Astrocyte (in vitro differentiated cells and primary cell): ENCODE measurements at regions not wholly inside any gene's neighbourhood (a gene's known extent, or its start where the extent isn't known, plus 50 kb on each side); places are given as distances from the start of the nearest gene placed in this dataset.

Experiments
- DNase-seq: peaks from one replicate; pipeline ENCODE4 v3.0.0-alpha.2; 2010; ENCODE audit warnings: low read depth
- FAIRE-seq: peaks from 2 replicates; lab custom pipeline; 2011; peaks lifted over from hg19 to GRCh38; lab: Jason Lieb, UNC
- H2AFZ ChIP-seq: 2 replicates; pipeline ENCODE4 v1.6.0; 2012; ENCODE audit warnings: low read depth, low read length, inconsistent platforms
- H3K27ac ChIP-seq: 2 replicates; pipeline ENCODE4 v1.5.1; 2011; ENCODE audit warnings: low read depth, low read length, inconsistent platforms
- H3K27me3 ChIP-seq: 2 replicates; pipeline ENCODE4 v1.6.0; 2011; ENCODE audit warnings: low read length, inconsistent platforms; ENCODE audit not compliant: insufficient read depth
- H3K36me3 ChIP-seq: 2 replicates; pipeline ENCODE4 v1.5.1; 2011; ENCODE audit warnings: low read length, inconsistent platforms; ENCODE audit not compliant: insufficient read depth
- H3K4me1 ChIP-seq: 2 replicates; pipeline ENCODE4 v1.5.1; 2011; ENCODE audit warnings: low read length, inconsistent platforms; ENCODE audit not compliant: insufficient read depth
- H3K4me2 ChIP-seq: 2 replicates; pipeline ENCODE4 v1.6.0; 2012; ENCODE audit warnings: low read length, inconsistent platforms
- H3K4me3 ChIP-seq: 2 replicates; pipeline ENCODE4 v1.5.1; 2011; ENCODE audit warnings: low read depth, mild to moderate bottlenecking, low read length, inconsistent platforms; ENCODE audit not compliant: insufficient read depth
- H3K79me2 ChIP-seq: 2 replicates; pipeline ENCODE4 v1.6.0; 2012; ENCODE audit warnings: mild to moderate bottlenecking, low read length, inconsistent platforms; ENCODE audit not compliant: insufficient read depth
- H3K9ac ChIP-seq: 2 replicates; pipeline ENCODE4 v1.6.0; 2012; ENCODE audit warnings: mild to moderate bottlenecking, low read length, inconsistent platforms
- H3K9me3 ChIP-seq: 2 replicates; pipeline ENCODE4 v1.5.1; 2012; ENCODE audit warnings: low read depth, mild to moderate bottlenecking, low read length, inconsistent platforms; ENCODE audit not compliant: insufficient read depth
- H4K20me1 ChIP-seq: 2 replicates; pipeline ENCODE4 v1.6.0; 2012; ENCODE audit warnings: low read length, inconsistent platforms; ENCODE audit not compliant: insufficient read depth
- H3K27ac Mint-ChIP-seq: one replicate; pipeline ENCODE4 v1.8.0; 2021; ENCODE audit warnings: mild to moderate bottlenecking, mixed read lengths; ENCODE audit not compliant: unreplicated experiment
- H3K27me3 Mint-ChIP-seq: one replicate; pipeline ENCODE4 v1.8.0; 2021; ENCODE audit warnings: low read depth, mixed read lengths; ENCODE audit not compliant: unreplicated experiment
- H3K36me3 Mint-ChIP-seq: one replicate; pipeline ENCODE4 v1.8.0; 2021; ENCODE audit warnings: low read depth, mixed read lengths; ENCODE audit not compliant: unreplicated experiment
- H3K4me1 Mint-ChIP-seq: one replicate; pipeline ENCODE4 v1.8.0; 2021; ENCODE audit warnings: low read depth, mixed read lengths; ENCODE audit not compliant: unreplicated experiment
- H3K4me3 Mint-ChIP-seq: one replicate; pipeline ENCODE4 v1.8.0; 2021; ENCODE audit warnings: mild to moderate bottlenecking, moderate library complexity, mixed read lengths; ENCODE audit not compliant: unreplicated experiment
- H3K9me3 Mint-ChIP-seq: one replicate; pipeline ENCODE4 v1.8.0; 2021; ENCODE audit warnings: mild to moderate bottlenecking, mixed read lengths; ENCODE audit not compliant: unreplicated experiment
- EZH2 ChIP-seq: IDR thresholded peaks from 2 replicates; pipeline ENCODE4 v1.6.1; 2012; ENCODE audit warnings: mild to moderate bottlenecking, low read length, inconsistent platforms; ENCODE audit not compliant: insufficient read depth
- TF ChIP-seq, protein P1 (sequence below): IDR thresholded peaks from 2 replicates; pipeline ENCODE4 v1.5.1; 2011; ENCODE audit warnings: low read depth, mild to moderate bottlenecking, inconsistent platforms, low read length, moderate library complexity; ENCODE audit not compliant: insufficient read depth

DNA sequence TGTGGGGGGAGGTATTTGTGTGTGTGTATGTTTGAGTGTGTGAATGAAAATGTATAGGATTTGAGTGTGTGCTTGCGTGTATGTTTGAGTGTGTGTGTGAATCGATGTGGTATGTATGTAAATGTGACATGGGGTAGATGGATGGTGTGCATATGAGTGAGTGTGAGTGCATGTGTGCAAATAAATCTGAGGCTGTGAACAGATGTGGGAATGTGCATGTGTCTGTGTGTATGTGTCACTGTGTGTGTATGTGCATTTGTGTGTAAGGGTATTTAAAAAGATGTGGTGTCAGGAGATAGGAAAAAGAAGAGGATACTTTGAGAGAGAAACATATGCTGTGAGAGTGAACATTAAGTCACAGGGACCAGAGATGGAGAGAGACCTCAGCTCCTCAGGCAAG lies 539.6 kb downstream of the MED13L start:
- Histone ChIP-seq H2AFZ (no peak overlapping the region), H3K27me3 (peaks cover 5% of the 10 kb centered on the region), H3K4me2 (no peak overlapping the region), H4K20me1 (no peaks in the 10 kb centered on the region), H3K4me3 (no peak overlapping the region), H3K9me3 (no peaks in the 10 kb centered on the region), H3K9ac (no peak overlapping the region), H3K36me3 (no peaks in the 10 kb centered on the region), H3K4me1 (no peaks in the 10 kb centered on the region), H3K27ac (no peak overlapping the region), H3K79me2 (no peaks in the 10 kb centered on the region)
- Mint-ChIP-seq H3K27ac (no peak overlapping the region), H3K4me1 (no peaks in the 10 kb centered on the region), H3K9me3 (no peaks in the 10 kb centered on the region), H3K27me3 (peaks cover 21% of the 10 kb centered on the region), H3K36me3 (no peaks in the 10 kb centered on the region), H3K4me3 (no peak overlapping the region)
- FAIRE-seq: no peak
- no peak for DNase-seq
- TF ChIP-seq, protein P1, sequence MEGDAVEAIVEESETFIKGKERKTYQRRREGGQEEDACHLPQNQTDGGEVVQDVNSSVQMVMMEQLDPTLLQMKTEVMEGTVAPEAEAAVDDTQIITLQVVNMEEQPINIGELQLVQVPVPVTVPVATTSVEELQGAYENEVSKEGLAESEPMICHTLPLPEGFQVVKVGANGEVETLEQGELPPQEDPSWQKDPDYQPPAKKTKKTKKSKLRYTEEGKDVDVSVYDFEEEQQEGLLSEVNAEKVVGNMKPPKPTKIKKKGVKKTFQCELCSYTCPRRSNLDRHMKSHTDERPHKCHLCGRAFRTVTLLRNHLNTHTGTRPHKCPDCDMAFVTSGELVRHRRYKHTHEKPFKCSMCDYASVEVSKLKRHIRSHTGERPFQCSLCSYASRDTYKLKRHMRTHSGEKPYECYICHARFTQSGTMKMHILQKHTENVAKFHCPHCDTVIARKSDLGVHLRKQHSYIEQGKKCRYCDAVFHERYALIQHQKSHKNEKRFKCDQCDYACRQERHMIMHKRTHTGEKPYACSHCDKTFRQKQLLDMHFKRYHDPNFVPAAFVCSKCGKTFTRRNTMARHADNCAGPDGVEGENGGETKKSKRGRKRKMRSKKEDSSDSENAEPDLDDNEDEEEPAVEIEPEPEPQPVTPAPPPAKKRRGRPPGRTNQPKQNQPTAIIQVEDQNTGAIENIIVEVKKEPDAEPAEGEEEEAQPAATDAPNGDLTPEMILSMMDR: no peak
- TF ChIP-seq EZH2: no peak

DNA sequence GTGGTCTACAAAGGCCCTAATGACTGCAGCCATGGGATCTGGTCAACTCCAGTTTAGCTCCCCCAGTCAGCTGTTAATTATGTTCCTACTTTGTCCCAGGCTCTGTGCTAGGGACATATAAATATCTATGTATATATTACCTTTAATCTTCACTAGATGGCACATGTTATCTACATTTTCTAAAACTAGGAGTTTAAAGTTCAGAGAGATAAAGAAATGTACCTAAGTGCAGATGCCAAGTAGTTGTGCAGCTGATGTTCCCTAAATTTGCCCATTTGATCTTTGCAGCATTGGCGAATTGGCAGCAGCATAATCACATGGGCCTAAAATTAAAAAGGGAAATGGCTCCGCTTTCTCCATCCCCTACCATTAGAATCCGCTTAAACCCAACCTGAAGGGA lies 541.1 kb downstream of the MED13L start:
- no peak overlapping the region for H3K27ac ChIP-seq
- FAIRE-seq (no peak), DNase-seq (no peak)
- H2AFZ ChIP-seq: no peak overlapping the region
- H3K9me3 ChIP-seq: no peaks in the 10 kb centered on the region
- H3K79me2 ChIP-seq: no peaks in the 10 kb centered on the region
- H4K20me1 ChIP-seq: no peaks in the 10 kb centered on the region
- H3K4me1 Mint-ChIP-seq: no peaks in the 10 kb centered on the region
- peaks cover 5% of the 10 kb centered on the region for H3K27me3 ChIP-seq
- H3K4me3 Mint-ChIP-seq: no peak overlapping the region
- H3K36me3 ChIP-seq: no peaks in the 10 kb centered on the region
- H3K27ac Mint-ChIP-seq: no peak overlapping the region
- no peak overlapping the region for H3K4me2 ChIP-seq
- H3K4me1 ChIP-seq: no peaks in the 10 kb centered on the region
- H3K9me3 Mint-ChIP-seq: no peaks in the 10 kb centered on the region
- H3K36me3 Mint-ChIP-seq: no peaks in the 10 kb centered on the region
- TF ChIP-seq, protein P1: no peak
- no peak for TF ChIP-seq EZH2
- no peak overlapping the region for H3K4me3 ChIP-seq
- peaks cover 22% of the 10 kb centered on the region for H3K27me3 Mint-ChIP-seq
- H3K9ac ChIP-seq: no peak overlapping the region

DNA sequence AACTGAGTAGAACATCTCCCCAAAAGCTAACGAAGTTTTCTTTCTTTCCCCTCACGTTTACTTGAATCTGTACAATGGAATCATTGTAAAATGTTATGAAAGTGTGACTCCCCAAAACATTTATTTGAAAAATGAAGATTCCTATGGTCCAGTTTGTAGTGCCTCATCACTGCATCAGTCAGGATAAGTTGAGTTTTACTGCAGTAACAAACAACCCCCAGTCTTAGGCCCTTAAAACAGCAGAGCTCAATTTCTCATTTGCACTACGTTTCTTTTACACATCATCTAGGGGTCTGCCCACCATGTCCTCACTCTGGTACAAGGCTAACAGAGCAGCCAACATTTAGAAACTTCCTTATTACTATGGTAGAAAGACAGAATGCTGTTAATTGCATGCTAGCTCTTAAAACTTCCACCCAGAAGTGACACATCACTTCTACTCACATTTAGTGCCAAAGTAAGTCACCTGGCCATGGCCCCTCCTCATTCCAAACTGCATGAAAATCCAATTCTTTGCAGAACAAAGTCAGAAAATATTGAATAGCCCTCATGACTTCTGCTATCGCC lies 546.4 kb downstream of the MED13L start:
- Histone ChIP-seq H2AFZ (no peak overlapping the region), H3K4me1 (no peaks in the 10 kb centered on the region), H3K79me2 (no peaks in the 10 kb centered on the region), H3K27me3 (no peaks in the 10 kb centered on the region), H4K20me1 (no peaks in the 10 kb centered on the region), H3K4me3 (no peak overlapping the region), H3K36me3 (no peaks in the 10 kb centered on the region), H3K27ac (no peak overlapping the region), H3K4me2 (no peak overlapping the region), H3K9me3 (no peaks in the 10 kb centered on the region), H3K9ac (no peak overlapping the region)
- H3K4me3 Mint-ChIP-seq: no peak overlapping the region
- H3K9me3 Mint-ChIP-seq: no peaks in the 10 kb centered on the region
- H3K27me3 Mint-ChIP-seq: peaks cover 20% of the 10 kb centered on the region
- no peaks in the 10 kb centered on the region for H3K36me3 Mint-ChIP-seq
- H3K4me1 Mint-ChIP-seq: no peaks in the 10 kb centered on the region
- no peak overlapping the region for H3K27ac Mint-ChIP-seq
- no peak for FAIRE-seq
- no peak for TF ChIP-seq EZH2
- TF ChIP-seq, protein P1: no peak
- no peak for DNase-seq
